Heart right ventricle (tissue), 16 donors: ENCODE measurements at regions not wholly inside any gene's neighbourhood (a gene's known extent, or its start where the extent isn't known, plus 50 kb on each side); places are given as distances from the start of the nearest gene placed in this dataset.

ENCODE experiments used
- ATAC-seq, 8 donors: fragments of 200-7000 bp; cut with Tn5 transposase; one replicate each; pipeline ENCODE4 v1.9.1; 2020; ENCODE audit warnings: mild to moderate bottlenecking in 8 of 8, moderate library complexity in 8 of 8, moderate number of reproducible peaks in 1 of 8
- DNase-seq, 2 donors: peaks; one replicate each; pipeline ENCODE4 v3.0.0-alpha.2; 2020
- H3K27ac ChIP-seq, 10 donors: fragments of 200-600 bp; sonication (generic) in 2 of 10; one replicate each; pipeline versions ENCODE4 v1.5.0 to v1.8.0; 2020 to 2022; ENCODE audit warnings: mild to moderate bottlenecking in 3 of 10
- H3K27me3 ChIP-seq, 7 donors: fragments of 200-600 bp; one replicate each; pipeline ENCODE4 v1.8.0; 2021 to 2022; ENCODE audit warnings: mild to moderate bottlenecking in 2 of 7
- H3K36me3 ChIP-seq, 9 donors: fragments of 200-600 bp; sonication (generic) in 1 of 9; one replicate each; pipeline versions ENCODE4 v1.5.0 to v1.8.0; 2020 to 2022; ENCODE audit warnings: mild to moderate bottlenecking in 2 of 9
- H3K4me1 ChIP-seq, 9 donors: fragments of 200-600 bp; sonication (generic) in 1 of 9; one replicate each; pipeline versions ENCODE4 v1.5.0 to v1.8.0; 2020 to 2022; ENCODE audit warnings: mild to moderate bottlenecking in 4 of 9
- H3K4me3 ChIP-seq, 10 donors: fragments of 200-600 bp; sonication (generic) in 2 of 10; one replicate each; pipeline versions ENCODE4 v1.5.0 to v1.8.0; 2020 to 2022; ENCODE audit warnings: mild to moderate bottlenecking in 7 of 10, moderate library complexity in 2 of 10
- H3K9me3 ChIP-seq, 11 donors: fragments of 200-600 bp in 10 of 11; sonication (generic) in 2 of 11; one replicate each; pipeline versions ENCODE4 v1.5.0 to v1.8.0; 2013 to 2022; ENCODE audit warnings: mild to moderate bottlenecking in 2 of 11, control low read depth in 1 of 11, moderate library complexity in 1 of 11
- WGBS, 2 donors: extraction: QIAGEN DNeasy Blood & Tissue Kit; methylation state at CpG; one replicate each; pipeline ENCODE4 v1.1.7; 2013; ENCODE audit warnings: inconsistent platforms in 1 of 2; 5-methylcytosine and 5-hydroxymethylcytosine counted together
- intact Hi-C, 10 donors: fragments of 100-400 bp; cut with DNase I; formaldehyde crosslinking; loops; one replicate each; pipeline versions ENCODE4 v1.11.1 to v1.14.2; 2022
- TF ChIP-seq, protein P1 (sequence below), 9 donors: fragments of 200-600 bp; sonication (generic) in 2 of 9; IDR thresholded peaks; one replicate each; pipeline versions ENCODE4 v1.5.0 to v1.8.0; 2021 to 2022; ENCODE audit warnings: antibody characterized with exemption in 9 of 9, mild to moderate bottlenecking in 5 of 9, moderate library complexity in 1 of 9
- donor health status: Arrhythmogenic right ventricular cardiomyopathy.
- donor health status: ischemic (EF 13 %, LVEDD 7.1; RV severe dilation, severe dysfunction).
- donor health status: healthy with polysubstance abuse.
- donor health status: DM: no; HTN: yes; CAD: no.
- donor health status: DM: no; HTN: no; CAD: no.
- donor health status: ischemic (EF 25% LVEDD 6.9; RV normal size, moderate dysfunction).
- donor health status: ischemic (EF 25% LVEDD 5.7; RV mildly dilated, moderate dysfunction).
- donor health status: healthy.
- donor health status: DM: yes; HTN: yes; CAD: no.
- donor health status: Ischemic cardiomyopathy.
- donor health status: ischemic (EF 35%, LVEDD 5.7; RV mildly dilated, moderate dysfunction).
- donor health status: nonischemic (EF 11% LVEDD 7.7; RV severe dilation, severe dysfunction).
- donor health status: DM: yes; HTN: yes; CAD: no.
- donor health status: PGD.
- donor health status: ischemic (EF 29% LVEDD 5.4; RV normal size, mild dysfunction).
- donor health status: nonischemic (EF 23%, LVEDD 6.1; RV moderate dilation, normal function).

DNA sequence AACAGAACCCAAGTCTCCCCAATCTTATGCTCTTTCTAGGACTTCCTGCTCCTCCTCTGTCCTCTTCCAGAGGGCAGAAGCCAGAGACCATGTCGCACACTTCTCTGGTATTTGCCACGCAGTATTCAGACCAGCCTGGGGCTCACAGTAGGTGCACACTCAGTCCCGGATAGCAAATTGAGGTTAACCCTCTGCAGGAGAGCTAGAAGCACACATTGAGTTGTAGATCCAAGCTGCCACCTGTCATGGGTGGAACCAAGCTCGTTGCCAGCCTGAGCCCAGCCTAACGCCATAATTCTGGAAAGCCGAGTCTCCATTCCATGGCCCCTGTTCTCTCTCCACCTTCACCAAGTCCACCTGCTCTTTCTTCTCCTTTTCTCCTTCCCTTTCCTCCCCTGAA is 562.1 kb downstream of the BUD13 start:
- no peak for ATAC-seq
- Histone ChIP-seq H3K4me1 (no peaks in the 10 kb centered on the region), H3K27me3 (peaks cover 0 to 38% (median 12%) of the 10 kb centered on the region in 7 donors), H3K36me3 (no peaks in the 10 kb centered on the region), H3K9me3 (no peaks in the 10 kb centered on the region), H3K4me3 (no peak overlapping the region), H3K27ac (no peak overlapping the region)
- DNase-seq = no peak
- 81 to 87% methylated on average over 6 of the region's 6 CpGs for WGBS, 2 donors
- TF ChIP-seq, protein P1, sequence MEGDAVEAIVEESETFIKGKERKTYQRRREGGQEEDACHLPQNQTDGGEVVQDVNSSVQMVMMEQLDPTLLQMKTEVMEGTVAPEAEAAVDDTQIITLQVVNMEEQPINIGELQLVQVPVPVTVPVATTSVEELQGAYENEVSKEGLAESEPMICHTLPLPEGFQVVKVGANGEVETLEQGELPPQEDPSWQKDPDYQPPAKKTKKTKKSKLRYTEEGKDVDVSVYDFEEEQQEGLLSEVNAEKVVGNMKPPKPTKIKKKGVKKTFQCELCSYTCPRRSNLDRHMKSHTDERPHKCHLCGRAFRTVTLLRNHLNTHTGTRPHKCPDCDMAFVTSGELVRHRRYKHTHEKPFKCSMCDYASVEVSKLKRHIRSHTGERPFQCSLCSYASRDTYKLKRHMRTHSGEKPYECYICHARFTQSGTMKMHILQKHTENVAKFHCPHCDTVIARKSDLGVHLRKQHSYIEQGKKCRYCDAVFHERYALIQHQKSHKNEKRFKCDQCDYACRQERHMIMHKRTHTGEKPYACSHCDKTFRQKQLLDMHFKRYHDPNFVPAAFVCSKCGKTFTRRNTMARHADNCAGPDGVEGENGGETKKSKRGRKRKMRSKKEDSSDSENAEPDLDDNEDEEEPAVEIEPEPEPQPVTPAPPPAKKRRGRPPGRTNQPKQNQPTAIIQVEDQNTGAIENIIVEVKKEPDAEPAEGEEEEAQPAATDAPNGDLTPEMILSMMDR (IDR thresholded peaks at IDR 0.05) = no peak
- intact Hi-C loops = no loop called here

DNA sequence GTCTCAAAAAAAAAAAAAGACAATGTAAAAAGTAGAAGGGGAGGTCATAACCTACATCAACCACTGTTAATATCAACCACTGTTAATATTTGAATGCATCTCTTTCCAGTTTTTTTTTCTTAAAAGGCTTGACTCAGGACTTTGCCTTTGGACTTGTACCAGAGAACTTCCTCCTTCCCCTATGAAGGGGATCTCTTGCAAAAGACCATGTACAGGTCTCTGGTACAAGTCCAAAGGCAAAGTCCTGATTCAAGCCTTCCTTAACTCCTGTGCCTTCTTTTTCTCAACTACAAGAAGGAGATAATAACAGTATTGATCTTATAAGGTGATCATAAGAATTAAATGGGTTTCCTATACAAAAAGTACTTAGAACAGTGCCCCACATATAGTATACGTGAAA is 563.5 kb downstream of the BUD13 start:
- intact Hi-C loops = no loop called here
- Histone ChIP-seq H3K36me3 (no peaks in the 10 kb centered on the region), H3K4me3 (no peak overlapping the region), H3K9me3 (no peaks in the 10 kb centered on the region), H3K4me1 (no peaks in the 10 kb centered on the region), H3K27me3 (peaks cover 0 to 38% (median 12%) of the 10 kb centered on the region in 7 donors), H3K27ac (no peak overlapping the region)
- ATAC-seq (no peak), DNase-seq (no peak)
- TF ChIP-seq, protein P1 (IDR thresholded peaks at IDR 0.05) = no peak
- WGBS, 2 donors = 77 to 95% methylated on average over 1 of the region's 1 CpG

DNA sequence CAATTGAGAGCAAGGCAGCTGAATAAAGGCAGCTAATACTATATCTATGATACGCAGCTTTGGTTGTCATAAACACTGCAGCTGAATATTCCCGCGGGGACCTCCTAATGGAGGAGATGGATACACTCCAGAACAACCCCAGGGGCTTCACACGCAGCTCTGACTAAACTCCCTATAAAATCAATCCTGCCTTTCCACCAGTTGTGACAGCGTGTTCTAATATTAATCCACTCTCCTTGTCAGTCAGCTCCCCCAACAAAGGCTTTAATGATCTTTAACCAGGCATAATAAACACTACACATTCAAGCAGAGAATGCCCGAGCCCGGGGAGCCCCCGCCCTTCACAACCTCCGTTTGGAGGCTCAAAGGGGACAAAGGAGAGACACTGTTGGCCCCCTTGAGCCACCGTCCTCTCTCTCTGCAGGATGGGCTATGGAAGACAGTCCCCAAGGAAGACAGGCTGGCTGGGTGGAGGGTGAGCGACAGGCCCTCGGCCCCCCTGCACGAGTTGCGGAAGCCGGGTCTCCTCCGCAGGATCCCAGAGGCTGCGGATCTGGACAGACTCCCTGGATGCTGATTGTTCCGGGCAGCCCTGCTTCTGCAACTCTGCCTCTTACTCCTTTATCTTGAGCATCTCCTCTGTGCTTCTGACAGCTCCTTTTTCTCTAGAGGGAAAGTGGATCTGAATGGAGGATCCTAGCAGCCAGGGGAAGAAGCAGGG is 565.2 kb downstream of the BUD13 start:
- 59 to 60% methylated on average over 18 of the region's 18 CpGs for WGBS, 2 donors
- intact Hi-C loops = no loop called here
- Histone ChIP-seq H3K27ac (no peak overlapping the region), H3K27me3 (peaks cover 0 to 41% (median 12%) of the 10 kb centered on the region in 7 donors), H3K4me3 (no peak overlapping the region), H3K4me1 (no peaks in the 10 kb centered on the region), H3K9me3 (no peaks in the 10 kb centered on the region), H3K36me3 (no peaks in the 10 kb centered on the region)
- TF ChIP-seq, protein P1 (IDR thresholded peaks at IDR 0.05) = no peak
- no peak for DNase-seq
- peak in 5 of 8 donors; percentile 16 to 57 (median 35) for ATAC-seq

DNA sequence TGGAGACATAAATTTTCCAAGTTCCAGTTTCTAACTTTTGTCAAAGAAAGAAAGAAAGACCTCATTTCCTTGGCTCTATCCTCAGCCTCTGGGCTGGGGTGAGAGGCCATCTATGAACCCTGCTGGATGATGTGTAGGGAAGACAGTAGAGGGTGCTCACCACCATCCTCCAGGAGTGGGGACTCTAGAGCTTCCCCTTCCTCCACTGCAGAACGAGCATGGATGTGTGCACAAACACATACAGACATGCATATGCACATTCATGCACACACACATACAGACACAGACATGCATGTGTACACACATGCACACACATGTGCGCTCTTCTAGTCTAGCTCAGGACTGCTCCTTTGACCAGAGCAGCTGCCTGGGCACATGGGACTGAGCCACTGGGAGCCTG is 565.8 kb downstream of the BUD13 start:
- intact Hi-C loops = no loop called here
- Histone ChIP-seq H3K4me3 (no peak overlapping the region), H3K27me3 (peaks cover 0 to 43% (median 12%) of the 10 kb centered on the region in 7 donors), H3K27ac (no peak overlapping the region), H3K36me3 (no peaks in the 10 kb centered on the region), H3K9me3 (no peaks in the 10 kb centered on the region), H3K4me1 (no peaks in the 10 kb centered on the region)
- WGBS, 2 donors = 68 to 73% methylated on average over 2 of the region's 2 CpGs
- DNase-seq = no peak
- TF ChIP-seq, protein P1 (IDR thresholded peaks at IDR 0.05) = no peak
- peak in 3 of 8 donors; percentile 9 to 37 (median 25) for ATAC-seq
